H1 (cell line): ENCODE measurements at regions not wholly inside any gene's neighbourhood (a gene's known extent, or its start where the extent isn't known, plus 50 kb on each side); places are given as distances from the start of the nearest gene placed in this dataset.

Experiments used
- CTCF ChIA-PET: fragments of 300-600 bp; sonication (Branson Sonifier 250); formaldehyde crosslinking; loops from one replicate; lab custom pipeline; 2021; ENCODE audit not compliant: partially characterized antibody; lab: Charles Lee
- POLR2A ChIA-PET: fragments of 300-600 bp; sonication (Branson Sonifier 250); formaldehyde crosslinking; loops from one replicate; lab custom pipeline; 2021; ENCODE audit warnings: inconsistent platforms; ENCODE audit not compliant: partially characterized antibody; lab: Charles Lee
- DNase-seq, 2 experiments: peaks; one replicate each; pipeline versions ENCODE4 v3.0.0 to v3.0.0-alpha.2; 2010 to 2022; ENCODE audit warnings: low spot score in 2 of 2, low read depth in 1 of 2, mixed read lengths in 1 of 2
- FAIRE-seq: peaks from 2 replicates; lab custom pipeline; 2011; peaks lifted over from hg19 to GRCh38; lab: Jason Lieb, UNC
- H2AFZ ChIP-seq: 2 replicates; pipeline ENCODE4 v1.8.1; 2012; ENCODE audit warnings: low read length, inconsistent platforms
- H2AK5ac ChIP-seq: 2 replicates; pipeline ENCODE4 v1.6.1; 2013; ENCODE audit warnings: low read depth, low read length
- H2BK120ac ChIP-seq: replicated peaks from 2 replicates; pipeline ENCODE3; 2013; ENCODE audit warnings: low read depth, low read length, inconsistent platforms
- H2BK12ac ChIP-seq: 2 replicates; pipeline ENCODE4 v1.6.1; 2013; ENCODE audit warnings: low read depth, low read length
- H2BK15ac ChIP-seq: 2 replicates; pipeline ENCODE4 v1.6.1; 2013; ENCODE audit warnings: low read length
- H2BK20ac ChIP-seq: 2 replicates; pipeline ENCODE4 v1.6.1; 2013; ENCODE audit warnings: low read length
- H2BK5ac ChIP-seq: 2 replicates; pipeline ENCODE4 v1.6.1; 2013; ENCODE audit warnings: low read depth, low read length
- H3K14ac ChIP-seq: 2 replicates; pipeline ENCODE4 v1.6.1; 2013; ENCODE audit warnings: inconsistent platforms; ENCODE audit not compliant: insufficient read length
- H3K18ac ChIP-seq: 2 replicates; pipeline ENCODE4 v1.6.1; 2013; ENCODE audit warnings: low read length; ENCODE audit errors: extremely low read depth
- H3K23ac ChIP-seq: 2 replicates; pipeline ENCODE4 v1.6.1; 2013; ENCODE audit warnings: inconsistent platforms; ENCODE audit not compliant: insufficient read length
- H3K23me2 ChIP-seq: 2 replicates; pipeline ENCODE4 v1.6.1; 2013; ENCODE audit warnings: low read depth, low read length
- H3K27ac ChIP-seq: 2 replicates; pipeline ENCODE4 v1.6.1; 2011; ENCODE audit warnings: low read depth, low read length, inconsistent platforms
- H3K27me3 ChIP-seq, 4 experiments: replicated peaks in 1 of 4; 1 replicate in 1 of 4; 2 replicates in 3 of 4; pipeline versions ENCODE4 v1.6.1 to v1.8.1; 2011 to 2013; ENCODE audit warnings: low read length in 3 of 4, mild to moderate bottlenecking in 3 of 4, inconsistent platforms in 2 of 4, mixed read lengths in 2 of 4, moderate library complexity in 1 of 4; ENCODE audit not compliant: control insufficient read depth in 3 of 4, insufficient read depth in 3 of 4; ENCODE audit errors: extremely low read depth in 1 of 4
- H3K36me3 ChIP-seq, 4 experiments: 2 replicates each; pipeline versions ENCODE4 v1.6.1 to v1.8.1; 2011 to 2013; ENCODE audit warnings: mild to moderate bottlenecking in 4 of 4, low read length in 3 of 4, moderate library complexity in 2 of 4, control low read depth in 1 of 4, inconsistent platforms in 1 of 4; ENCODE audit not compliant: insufficient read depth in 4 of 4, control insufficient read depth in 2 of 4
- H3K4ac ChIP-seq: replicated peaks from 2 replicates; pipeline ENCODE3; 2013; ENCODE audit warnings: low read length, low read depth, mixed read lengths, inconsistent platforms; ENCODE audit not compliant: insufficient read length
- H3K4me1 ChIP-seq, 4 experiments: replicated peaks in 1 of 4; 1 replicate in 1 of 4; 2 replicates in 3 of 4; pipeline versions ENCODE4 v1.6.1 to v1.8.1; 2011 to 2013; ENCODE audit warnings: low read length in 3 of 4, inconsistent platforms in 2 of 4, mixed read lengths in 1 of 4; ENCODE audit not compliant: insufficient read depth in 4 of 4, control insufficient read depth in 3 of 4
- H3K4me2 ChIP-seq, 2 experiments: 2 replicates each; pipeline versions ENCODE4 v1.6.1 to v1.8.1; 2011 to 2013; ENCODE audit warnings: low read depth in 2 of 2, low read length in 2 of 2, control low read depth in 1 of 2, inconsistent platforms in 1 of 2, mild to moderate bottlenecking in 1 of 2; ENCODE audit not compliant: insufficient read depth in 1 of 2
- H3K4me3 ChIP-seq, 4 experiments: fragments of 200-600, 300-600 bp in 1 of 4; sonication (generic), shearing (Covaris generic), sonication (Bioruptor Twin) in 1 of 4; 2 replicates each; pipeline versions ENCODE4 v1.5.1 to v1.8.1; 2011 to 2016; ENCODE audit warnings: low read length in 4 of 4, low read depth in 3 of 4, control low read depth in 2 of 4, inconsistent platforms in 2 of 4, mild to moderate bottlenecking in 2 of 4, mixed read lengths in 1 of 4, moderate library complexity in 1 of 4; ENCODE audit not compliant: insufficient read depth in 2 of 4; ENCODE audit errors: extremely low read depth in 1 of 4
- H3K56ac ChIP-seq: replicated peaks from 2 replicates; pipeline ENCODE3; 2013; ENCODE audit warnings: low read depth, mild to moderate bottlenecking, mixed read lengths, low read length, inconsistent platforms; ENCODE audit not compliant: insufficient read length
- H3K79me1 ChIP-seq: 2 replicates; pipeline ENCODE4 v1.6.1; 2013; ENCODE audit warnings: low read depth, low read length, control low read depth
- H3K79me2 ChIP-seq, 2 experiments: 2 replicates each; pipeline versions ENCODE4 v1.6.1 to v1.8.1; 2012 to 2013; ENCODE audit warnings: low read length in 2 of 2, mild to moderate bottlenecking in 2 of 2, inconsistent platforms in 1 of 2; ENCODE audit not compliant: insufficient read depth in 2 of 2, control insufficient read depth in 1 of 2
- H3K9ac ChIP-seq, 4 experiments: replicated peaks in 1 of 4; 1 replicate in 1 of 4; 2 replicates in 3 of 4; pipeline versions ENCODE4 v1.6.1 to v1.8.1; 2011 to 2013; ENCODE audit warnings: low read depth in 3 of 4, low read length in 3 of 4, control low read depth in 2 of 4, mild to moderate bottlenecking in 2 of 4, moderate library complexity in 2 of 4, inconsistent platforms in 1 of 4; ENCODE audit errors: extremely low read depth in 1 of 4
- H3K9me3 ChIP-seq, 2 experiments: 2 replicates each; pipeline versions ENCODE4 v1.6.1 to v1.8.1; 2012 to 2013; ENCODE audit warnings: mild to moderate bottlenecking in 2 of 2, moderate library complexity in 2 of 2, control low read depth in 1 of 2, inconsistent platforms in 1 of 2, low read depth in 1 of 2, low read length in 1 of 2, mixed read lengths in 1 of 2; ENCODE audit not compliant: insufficient read depth in 2 of 2
- H4K20me1 ChIP-seq, 2 experiments: replicated peaks in 1 of 2; 2 replicates each; pipeline versions ENCODE3 to v1.8.1; 2011 to 2013; ENCODE audit warnings: inconsistent platforms in 2 of 2, low read length in 2 of 2, mild to moderate bottlenecking in 1 of 2; ENCODE audit not compliant: insufficient read depth in 2 of 2, control insufficient read depth in 1 of 2
- H4K5ac ChIP-seq: 2 replicates; pipeline ENCODE4 v1.6.1; 2013; ENCODE audit warnings: low read length, low read depth, mixed read lengths, inconsistent platforms; ENCODE audit not compliant: insufficient read length
- H4K8ac ChIP-seq: 2 replicates; pipeline ENCODE4 v1.8.0; 2013; ENCODE audit warnings: mild to moderate bottlenecking, moderate library complexity, low read length, inconsistent platforms; ENCODE audit not compliant: insufficient read depth; ENCODE audit errors: extremely low read depth
- H4K91ac ChIP-seq: replicated peaks from 2 replicates; pipeline ENCODE3; 2013; ENCODE audit warnings: low read length, mixed read lengths, inconsistent platforms; ENCODE audit not compliant: insufficient read length
- BCL11A ChIP-seq, 2 experiments: IDR thresholded peaks; one replicate each; pipeline ENCODE4 v1.6.1; 2011; ENCODE audit warnings: low read depth in 2 of 2, low read length in 2 of 2, mild to moderate bottlenecking in 2 of 2
- CBX5 ChIP-seq: fragments of 300-800, 300-1000 bp; sonication (generic); IDR thresholded peaks from 2 replicates; pipeline ENCODE4 v1.7.1; 2016; ENCODE audit warnings: antibody characterized with exemption, low read length, low read depth
- CEBPB ChIP-seq: IDR thresholded peaks from 2 replicates; pipeline ENCODE4 v1.6.1; 2012; ENCODE audit warnings: low read depth, low read length
- CREB1 ChIP-seq: IDR thresholded peaks from 2 replicates; pipeline ENCODE4 v1.6.1; 2012; ENCODE audit warnings: inconsistent platforms
- EZH2 ChIP-seq: fragments of 200-600 bp; sonication (generic); IDR thresholded peaks from 2 replicates; pipeline ENCODE4 v1.7.1; 2012; ENCODE audit warnings: low read depth, mild to moderate bottlenecking, moderate library complexity, low read length, inconsistent platforms; ENCODE audit not compliant: severe bottlenecking
- FOSL1 ChIP-seq: IDR thresholded peaks from 2 replicates; pipeline ENCODE4 v1.6.1; 2011; ENCODE audit warnings: mild to moderate bottlenecking, low read depth, low read length, moderate library complexity; ENCODE audit not compliant: insufficient read depth
- JUN ChIP-seq: IDR thresholded peaks from 2 replicates; pipeline ENCODE4 v1.6.1; 2011; ENCODE audit warnings: low read depth, mild to moderate bottlenecking, improper control_type of control experiment, low read length
- JUND ChIP-seq: IDR thresholded peaks from 2 replicates; pipeline ENCODE4 v1.6.1; 2011; ENCODE audit warnings: mild to moderate bottlenecking, improper control_type of control experiment, low read length
- KDM1A ChIP-seq: fragments of 200-600, 300-600 bp; sonication (generic); IDR thresholded peaks from 2 replicates; pipeline ENCODE4 v1.7.1; 2016; ENCODE audit warnings: mild to moderate bottlenecking, low read length, borderline replicate concordance
- NANOG ChIP-seq: IDR thresholded peaks from 2 replicates; pipeline ENCODE4 v1.6.1; 2011; ENCODE audit warnings: low read length, low read depth, mild to moderate bottlenecking, inconsistent platforms; ENCODE audit not compliant: insufficient read depth, poor library complexity, severe bottlenecking
- SUZ12 ChIP-seq: fragments of 200-600 bp; sonication (generic); IDR thresholded peaks from 2 replicates; pipeline ENCODE4 v1.6.1; 2012; ENCODE audit warnings: mild to moderate bottlenecking, inconsistent platforms, low read length, moderate library complexity, mixed read lengths
- TEAD4 ChIP-seq: IDR thresholded peaks from 2 replicates; pipeline ENCODE4 v1.6.1; 2012; ENCODE audit warnings: low read depth, low read length, inconsistent platforms, mixed read lengths
- ZNF274 ChIP-seq: IDR thresholded peaks from 2 replicates; pipeline ENCODE4 v1.7.0; 2012; ENCODE audit warnings: low read length, borderline replicate concordance; ENCODE audit errors: extremely low read depth
- WGBS, 2 experiments: shearing (Covaris generic) in 1 of 2; methylation state at CpG; one replicate each; pipeline versions ENCODE4 v1.1.6 to v1.1.7; 2013 to 2015; ENCODE audit warnings: low lambda C conversion rate in 2 of 2, mixed read lengths in 2 of 2, inconsistent platforms in 1 of 2, low coverage in 1 of 2, missing lambda C conversion rate in 1 of 2; ENCODE audit not compliant: insufficient replicate concordance in 2 of 2, insufficient coverage in 1 of 2, insufficient read length in 1 of 2; ENCODE audit errors: extremely low coverage in 1 of 2, missing lambda C conversion rate in 1 of 2; 5-methylcytosine and 5-hydroxymethylcytosine counted together
- TF ChIP-seq, protein P1 (sequence below): IDR thresholded peaks from 2 replicates; pipeline ENCODE4 v1.6.1; 2012; ENCODE audit warnings: low read length, inconsistent platforms

DNA sequence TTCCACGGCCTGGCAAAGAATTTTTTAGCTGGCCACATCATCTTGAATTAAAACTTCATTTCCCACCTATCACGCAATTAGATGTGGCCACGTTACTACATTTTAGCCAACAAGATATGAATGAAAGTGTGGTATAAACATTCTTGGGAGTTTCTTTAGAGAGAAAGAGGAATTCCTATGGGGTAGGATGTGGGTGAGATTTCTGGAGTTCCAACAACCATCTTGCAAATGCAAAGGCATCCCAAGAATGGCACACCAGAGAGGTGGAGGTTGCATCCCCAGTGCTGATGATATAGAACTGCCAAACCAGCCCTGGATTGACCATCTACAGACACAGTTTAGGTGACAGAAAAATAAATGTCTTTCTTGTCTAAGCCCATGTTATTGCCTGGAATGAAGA is 66.3 kb upstream of the AKAP13 start:
- no peaks in the 10 kb centered on the region for H3K9me3 ChIP-seq
- no peak overlapping the region for H3K9ac ChIP-seq
- no peak overlapping the region for H2BK15ac ChIP-seq
- no peak overlapping the region for H2AK5ac ChIP-seq
- H3K27me3 ChIP-seq = no peaks in the 10 kb centered on the region
- no peak overlapping the region for H4K91ac ChIP-seq
- no peak overlapping the region for H2BK120ac ChIP-seq
- H3K4ac ChIP-seq = no peak overlapping the region
- no peak overlapping the region for H3K56ac ChIP-seq
- H2AFZ ChIP-seq = no peak overlapping the region
- no peak overlapping the region for H3K14ac ChIP-seq
- 96% methylated on average over 3 of the region's 3 CpGs; no CpG with 5 or more reads in 1 of the 2 experiments for WGBS, 2 experiments
- FAIRE-seq (no peak), DNase-seq (peak in 1 of 2 experiments; percentile 19)
- H3K18ac ChIP-seq = no peak overlapping the region
- H2BK12ac ChIP-seq = no peak overlapping the region
- H3K4me2 ChIP-seq = no peak overlapping the region
- no peak overlapping the region for H4K5ac ChIP-seq
- no peak overlapping the region for H2BK5ac ChIP-seq
- H3K23me2 ChIP-seq = no peaks in the 10 kb centered on the region
- CTCF ChIA-PET = interaction anchor here (0.6 to 1.9 kb wide), 4 partner anchors 9 to 18 kb away, joined by 3 to 7 read pairs (median 4); no protein-coding TSS in a partner anchor
- peaks cover 0 to 10% (median 2%) of the 10 kb centered on the region in 4 experiments; a peak in 4 of 7 replicates for H3K4me1 ChIP-seq
- POLR2A ChIA-PET = no interaction called here
- H3K36me3 ChIP-seq = no peaks in the 10 kb centered on the region
- no peak overlapping the region for H3K27ac ChIP-seq
- H2BK20ac ChIP-seq = no peak overlapping the region
- H4K8ac ChIP-seq = no peak overlapping the region
- no peaks in the 10 kb centered on the region for H3K79me1 ChIP-seq
- H3K79me2 ChIP-seq = no peaks in the 10 kb centered on the region
- no peak overlapping the region for H3K4me3 ChIP-seq
- H4K20me1 ChIP-seq = no peaks in the 10 kb centered on the region
- no peak overlapping the region for H3K23ac ChIP-seq
- TF ChIP-seq BCL11A (IDR thresholded peaks at IDR 0.05; ENCODE audit: low read depth in 2 of 2, low read length in 2 of 2) (no peak), CEBPB (no peak), NANOG (no peak), FOSL1 (no peak), TEAD4 (no peak), CBX5 (no peak), JUND (no peak), EZH2 (no peak), CREB1 (no peak), KDM1A (no peak), ZNF274 (no peak), JUN (no peak), SUZ12 (no peak)
- TF ChIP-seq, protein P1, sequence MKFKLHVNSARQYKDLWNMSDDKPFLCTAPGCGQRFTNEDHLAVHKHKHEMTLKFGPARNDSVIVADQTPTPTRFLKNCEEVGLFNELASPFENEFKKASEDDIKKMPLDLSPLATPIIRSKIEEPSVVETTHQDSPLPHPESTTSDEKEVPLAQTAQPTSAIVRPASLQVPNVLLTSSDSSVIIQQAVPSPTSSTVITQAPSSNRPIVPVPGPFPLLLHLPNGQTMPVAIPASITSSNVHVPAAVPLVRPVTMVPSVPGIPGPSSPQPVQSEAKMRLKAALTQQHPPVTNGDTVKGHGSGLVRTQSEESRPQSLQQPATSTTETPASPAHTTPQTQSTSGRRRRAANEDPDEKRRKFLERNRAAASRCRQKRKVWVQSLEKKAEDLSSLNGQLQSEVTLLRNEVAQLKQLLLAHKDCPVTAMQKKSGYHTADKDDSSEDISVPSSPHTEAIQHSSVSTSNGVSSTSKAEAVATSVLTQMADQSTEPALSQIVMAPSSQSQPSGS = no peak
